Adrenal gland (tissue), 9 donors: ENCODE measurements at regions not wholly inside any gene's neighbourhood (a gene's known extent, or its start where the extent isn't known, plus 50 kb on each side); places are given as distances from the start of the nearest gene placed in this dataset.
"Not testable (repeated sequence)": the region's sequence is repeated elsewhere in the genome, so short reads cannot be mapped to it uniquely, and the experiment has no call there.

Experiments
- DNase-seq, 7 donors: peaks; one replicate each; pipeline ENCODE4 v3.0.0-alpha.2; 2019 to 2020
- H3K27ac ChIP-seq, 5 donors: fragments of 200-600 bp; sonication (generic) in 4 of 5; 1 replicate in 3 of 5; 2 replicates in 2 of 5; pipeline versions ENCODE4 v1.5.1 to v1.8.0; 2016 to 2020; ENCODE audit warnings: mild to moderate bottlenecking in 1 of 5
- H3K27me3 ChIP-seq: fragments of 200-600 bp; 2 replicates; pipeline ENCODE4 v1.8.0; 2021
- H3K36me3 ChIP-seq, 2 donors: fragments of 200-600 bp; replicated peaks in 1 of 2; 1 replicate in 1 of 2; 2 replicates in 1 of 2; pipeline versions ENCODE4 v1.5.1 to v1.8.0; 2018 to 2022
- H3K4me1 ChIP-seq, 2 donors: fragments of 200-600 bp; replicated peaks in 1 of 2; 1 replicate in 1 of 2; 2 replicates in 1 of 2; pipeline versions ENCODE4 v1.5.1 to v1.8.0; 2018 to 2021
- H3K4me3 ChIP-seq, 4 donors: fragments of 200-600 bp; sonication (generic) in 3 of 4; one replicate each; pipeline ENCODE4 v1.5.1; 2016 to 2018
- H3K9me3 ChIP-seq, 3 donors: fragments of 200-600 bp; sonication (generic) in 1 of 3; replicated peaks in 1 of 3; 1 replicate in 2 of 3; 2 replicates in 1 of 3; pipeline versions ENCODE4 v1.5.1 to v1.8.0; 2016 to 2021
- CTCF ChIP-seq, 6 experiments: fragments of 450-650 bp in 4 of 6; fragments of 200-600 bp in 2 of 6; sonication (generic) in 1 of 6; IDR thresholded peaks; 1 replicate in 5 of 6; 2 replicates in 1 of 6; pipeline versions ENCODE4 v1.5.1 to v1.8.0; 2016 to 2021; ENCODE audit warnings: antibody characterized with exemption in 6 of 6, mild to moderate bottlenecking in 2 of 6, moderate library complexity in 1 of 6
- POLR2A ChIP-seq, 2 donors: fragments of 450-650 bp; IDR thresholded peaks; one replicate each; pipeline ENCODE4 v1.6.1; 2017; ENCODE audit warnings: antibody characterized with exemption in 2 of 2, mild to moderate bottlenecking in 2 of 2, moderate library complexity in 1 of 2
- WGBS, 4 donors: extraction: QIAGEN DNeasy Blood & Tissue Kit in 2 of 4; methylation state at CpG; one replicate each; pipeline versions ENCODE4 v1.1.5 to v1.1.7; 2013 to 2017; 5-methylcytosine and 5-hydroxymethylcytosine counted together
- intact Hi-C, 2 donors: fragments of 100-400 bp; cut with DNase I; formaldehyde crosslinking; loops; one replicate each; pipeline versions ENCODE4 v1.14.1 to v1.15.0; 2022 to 2023
- donor health status: healthy with polysubstance abuse.
- donor health status: Bipolar disorder and iron deficiency.
- donor health status: DM: yes; HTN: yes; CAD: no.
- donor health status: DM: no; HTN: no; CAD: no.
- donor health status: DM: no; HTN: no; CAD: no.

GRCh38 chr17:5762191-5762590, 177.9 kb upstream of the NLRP1 start:
- Histone ChIP-seq H3K9me3 (no peaks in the 10 kb centered on the region), H3K27me3 (no peaks in the 10 kb centered on the region), H3K27ac (no peak overlapping the region), H3K4me3 (no peak overlapping the region), H3K4me1 (peaks cover 8 to 10% of the 10 kb centered on the region in 2 donors), H3K36me3 (no peaks in the 10 kb centered on the region)
- no peak for DNase-seq
- intact Hi-C loops: no loop called here
- TF ChIP-seq POLR2A (IDR thresholded peaks at IDR 0.05) (no peak), CTCF (IDR thresholded peaks at IDR 0.05) (no peak)
- 66 to 92% (median 89%) methylated on average over 2 of the region's 2 CpGs for WGBS, 4 donors

DNA sequence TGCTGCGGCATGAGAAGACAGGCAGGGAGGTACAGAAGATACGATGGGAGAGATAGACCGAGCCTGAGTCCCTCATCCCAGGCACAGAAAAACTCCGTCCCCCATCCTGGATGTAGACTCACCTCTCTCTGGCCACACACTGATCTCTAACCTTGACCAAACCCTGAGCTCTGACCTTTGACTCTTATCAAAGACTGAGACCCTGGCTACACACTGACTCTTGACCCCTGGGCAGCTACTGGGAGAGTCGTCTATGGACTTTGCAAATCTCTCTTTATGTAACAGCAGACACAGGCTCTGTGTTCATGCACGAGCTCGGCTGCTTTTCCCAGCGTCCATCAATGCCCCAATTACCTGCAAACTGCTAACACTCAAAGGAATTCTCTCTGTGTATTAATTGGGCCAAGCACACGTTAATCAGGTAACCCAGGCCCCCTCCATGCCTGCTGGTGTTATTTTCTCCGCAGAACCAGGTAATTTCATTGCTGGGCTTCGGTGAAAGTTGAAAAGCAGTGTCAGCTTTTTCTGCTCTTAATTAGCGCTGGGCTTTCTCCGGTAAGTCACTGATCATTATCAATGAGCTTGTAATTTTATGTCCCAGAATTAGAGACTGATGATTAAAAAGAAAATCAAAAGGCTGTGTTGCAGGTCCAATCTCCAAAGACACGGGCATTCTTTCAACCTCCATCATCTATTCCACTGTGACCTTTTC, 179.4 kb upstream of the NLRP1 start:
- Histone ChIP-seq H3K4me3 (no peak overlapping the region), H3K27ac (no peak overlapping the region), H3K36me3 (no peaks in the 10 kb centered on the region), H3K4me1 (peaks cover 0 to 4% of the 10 kb centered on the region in 2 donors), H3K27me3 (no peaks in the 10 kb centered on the region), H3K9me3 (no peaks in the 10 kb centered on the region)
- DNase-seq: no peak
- 65 to 71% (median 69%) methylated on average over 14 of the region's 14 CpGs for WGBS, 4 donors
- intact Hi-C loops: no loop called here
- TF ChIP-seq POLR2A (IDR thresholded peaks at IDR 0.05): no peak
- TF ChIP-seq CTCF (IDR thresholded peaks at IDR 0.05): no peak

GRCh38 chr17:5769593-5770354, 185.5 kb upstream of the NLRP1 start:
- TF ChIP-seq POLR2A (IDR thresholded peaks at IDR 0.05) (no peak), CTCF (IDR thresholded peaks at IDR 0.05) (no peak)
- Histone ChIP-seq H3K36me3 (no peaks in the 10 kb centered on the region), H3K9me3 (no peaks in the 10 kb centered on the region), H3K27me3 (peaks cover 10% of the 10 kb centered on the region), H3K4me1 (no peaks in the 10 kb centered on the region), H3K4me3 (no peak overlapping the region), H3K27ac (no peak overlapping the region)
- no peak for DNase-seq
- intact Hi-C loops: no loop called here
- WGBS, 4 donors: 50 to 60% (median 58%) methylated on average over 12 to 13 of the region's 13 CpGs

GRCh38 chr17:5770441-5771270, 186.3 kb upstream of the NLRP1 start:
- Histone ChIP-seq H3K27ac (no peak overlapping the region), H3K36me3 (no peaks in the 10 kb centered on the region), H3K4me1 (no peaks in the 10 kb centered on the region), H3K4me3 (no peak overlapping the region), H3K27me3 (peaks cover 10% of the 10 kb centered on the region), H3K9me3 (no peaks in the 10 kb centered on the region)
- intact Hi-C loops: no loop called here
- DNase-seq: no peak
- WGBS, 4 donors: 22 to 81% (median 61%) methylated on average over 5 to 16 of the region's 17 CpGs
- TF ChIP-seq POLR2A (IDR thresholded peaks at IDR 0.05) (no peak), CTCF (IDR thresholded peaks at IDR 0.05) (no peak)

- H3K4me3 ChIP-seq, DNase-seq, intact Hi-C loops, H3K4me1 ChIP-seq, H3K27ac ChIP-seq, H3K36me3 ChIP-seq, H3K9me3 ChIP-seq, H3K27me3 ChIP-seq: not testable (repeated sequence)
- 93 to 95% methylated on average over 34 to 36 of the region's 36 CpGs; no CpG with 5 or more reads in 2 of the 4 donors for WGBS, 4 donors
Measured at GRCh38 chr17:5771271-5771577, 186.9 kb upstream of the NLRP1 start.

- H3K27ac ChIP-seq, DNase-seq, intact Hi-C loops, H3K4me3 ChIP-seq, H3K4me1 ChIP-seq, H3K9me3 ChIP-seq, H3K36me3 ChIP-seq, H3K27me3 ChIP-seq: not testable (repeated sequence)
- WGBS, 4 donors: 64 to 85% (median 73%) methylated on average over 8 to 11 of the region's 11 CpGs
Measured at GRCh38 chr17:5772017-5772416, 187.7 kb upstream of the NLRP1 start.
